ENCODE measurements at regions not wholly inside any gene's neighbourhood (a gene's known extent, or its start where the extent isn't known, plus 50 kb on each side); places are given as distances from the start of the nearest gene placed in this dataset.

DNA sequence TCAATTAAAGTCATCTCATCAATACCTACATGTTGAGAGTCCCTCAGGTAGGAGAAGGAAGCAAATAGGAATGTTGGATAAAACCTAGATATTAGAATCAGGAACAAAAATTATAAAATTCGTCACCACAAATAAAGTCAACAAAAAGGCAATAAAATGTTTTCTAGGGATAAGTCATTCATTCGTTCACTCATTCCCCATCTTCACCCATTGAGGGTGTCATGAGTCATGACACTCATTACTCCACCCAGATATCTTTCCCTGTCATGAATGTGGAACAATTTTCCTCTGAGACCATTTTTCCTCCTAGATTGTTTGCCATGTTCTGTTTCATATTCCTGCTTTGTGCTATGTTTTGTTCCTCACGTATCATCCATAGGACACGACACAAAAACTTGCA is 50.9 kb upstream of the OLIG3 start:
- in situ Hi-C loops (cut with HindIII; ENCODE audit: low pct_unique_long_range_greater_than_20kb, low sequenced_read_pairs) = no loop called here
- H3K27me3 ChIP-seq (ENCODE audit: control insufficient read depth, insufficient read depth, low read length) = peaks cover 2% of the 10 kb centered on the region; the same call in 1 of the 2 replicates
- TF ChIP-seq, protein P1, sequence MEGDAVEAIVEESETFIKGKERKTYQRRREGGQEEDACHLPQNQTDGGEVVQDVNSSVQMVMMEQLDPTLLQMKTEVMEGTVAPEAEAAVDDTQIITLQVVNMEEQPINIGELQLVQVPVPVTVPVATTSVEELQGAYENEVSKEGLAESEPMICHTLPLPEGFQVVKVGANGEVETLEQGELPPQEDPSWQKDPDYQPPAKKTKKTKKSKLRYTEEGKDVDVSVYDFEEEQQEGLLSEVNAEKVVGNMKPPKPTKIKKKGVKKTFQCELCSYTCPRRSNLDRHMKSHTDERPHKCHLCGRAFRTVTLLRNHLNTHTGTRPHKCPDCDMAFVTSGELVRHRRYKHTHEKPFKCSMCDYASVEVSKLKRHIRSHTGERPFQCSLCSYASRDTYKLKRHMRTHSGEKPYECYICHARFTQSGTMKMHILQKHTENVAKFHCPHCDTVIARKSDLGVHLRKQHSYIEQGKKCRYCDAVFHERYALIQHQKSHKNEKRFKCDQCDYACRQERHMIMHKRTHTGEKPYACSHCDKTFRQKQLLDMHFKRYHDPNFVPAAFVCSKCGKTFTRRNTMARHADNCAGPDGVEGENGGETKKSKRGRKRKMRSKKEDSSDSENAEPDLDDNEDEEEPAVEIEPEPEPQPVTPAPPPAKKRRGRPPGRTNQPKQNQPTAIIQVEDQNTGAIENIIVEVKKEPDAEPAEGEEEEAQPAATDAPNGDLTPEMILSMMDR (IDR thresholded peaks at IDR 0.05) = no peak
- TF ChIP-seq TCF7L2 (IDR thresholded peaks at IDR 0.05; ENCODE audit: low read depth, low read length) = no peak
- TF ChIP-seq POLR2AphosphoS5 (IDR thresholded peaks at IDR 0.05; ENCODE audit: low read depth, low read length) = no peak
- no peak for TF ChIP-seq SIN3A (IDR thresholded peaks at IDR 0.05; ENCODE audit: borderline replicate concordance, insufficient read depth, low read depth, low read length)
- TF ChIP-seq, protein P2, sequence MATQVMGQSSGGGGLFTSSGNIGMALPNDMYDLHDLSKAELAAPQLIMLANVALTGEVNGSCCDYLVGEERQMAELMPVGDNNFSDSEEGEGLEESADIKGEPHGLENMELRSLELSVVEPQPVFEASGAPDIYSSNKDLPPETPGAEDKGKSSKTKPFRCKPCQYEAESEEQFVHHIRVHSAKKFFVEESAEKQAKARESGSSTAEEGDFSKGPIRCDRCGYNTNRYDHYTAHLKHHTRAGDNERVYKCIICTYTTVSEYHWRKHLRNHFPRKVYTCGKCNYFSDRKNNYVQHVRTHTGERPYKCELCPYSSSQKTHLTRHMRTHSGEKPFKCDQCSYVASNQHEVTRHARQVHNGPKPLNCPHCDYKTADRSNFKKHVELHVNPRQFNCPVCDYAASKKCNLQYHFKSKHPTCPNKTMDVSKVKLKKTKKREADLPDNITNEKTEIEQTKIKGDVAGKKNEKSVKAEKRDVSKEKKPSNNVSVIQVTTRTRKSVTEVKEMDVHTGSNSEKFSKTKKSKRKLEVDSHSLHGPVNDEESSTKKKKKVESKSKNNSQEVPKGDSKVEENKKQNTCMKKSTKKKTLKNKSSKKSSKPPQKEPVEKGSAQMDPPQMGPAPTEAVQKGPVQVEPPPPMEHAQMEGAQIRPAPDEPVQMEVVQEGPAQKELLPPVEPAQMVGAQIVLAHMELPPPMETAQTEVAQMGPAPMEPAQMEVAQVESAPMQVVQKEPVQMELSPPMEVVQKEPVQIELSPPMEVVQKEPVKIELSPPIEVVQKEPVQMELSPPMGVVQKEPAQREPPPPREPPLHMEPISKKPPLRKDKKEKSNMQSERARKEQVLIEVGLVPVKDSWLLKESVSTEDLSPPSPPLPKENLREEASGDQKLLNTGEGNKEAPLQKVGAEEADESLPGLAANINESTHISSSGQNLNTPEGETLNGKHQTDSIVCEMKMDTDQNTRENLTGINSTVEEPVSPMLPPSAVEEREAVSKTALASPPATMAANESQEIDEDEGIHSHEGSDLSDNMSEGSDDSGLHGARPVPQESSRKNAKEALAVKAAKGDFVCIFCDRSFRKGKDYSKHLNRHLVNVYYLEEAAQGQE (IDR thresholded peaks at IDR 0.05; ENCODE audit: insufficient read depth in 1 of 2, low read depth in 2 of 2, low read length in 1 of 2) = no peak
- no TSS peak for BruUV-seq (replicated peaks)
- no peaks in the 10 kb centered on the region for H3K9me3 ChIP-seq (ENCODE audit: control insufficient read depth, insufficient read depth, low read depth, low read length)
- ATAC-seq = no peak
- H3K36me3 ChIP-seq (ENCODE audit: control insufficient read depth, insufficient read depth, low read length) = no peaks in the 10 kb centered on the region
- no peak overlapping the region for H3K27ac ChIP-seq (ENCODE audit: low read length)
- ChIA-PET POLR2A (no interaction called here), CTCF (no interaction called here)
- H3K4me1 ChIP-seq (ENCODE audit: control insufficient read depth, insufficient read depth, low read length) = no peaks in the 10 kb centered on the region
- no peak overlapping the region for H3K4me3 ChIP-seq (ENCODE audit: low read depth in 2 of 2, low read length in 2 of 2)
- intact Hi-C loops (cut with micrococcal nuclease; ENCODE audit: unreplicated experiment) = no loop called here
- no peak for DNase-seq (ENCODE audit: low read depth, low spot score)

DNA sequence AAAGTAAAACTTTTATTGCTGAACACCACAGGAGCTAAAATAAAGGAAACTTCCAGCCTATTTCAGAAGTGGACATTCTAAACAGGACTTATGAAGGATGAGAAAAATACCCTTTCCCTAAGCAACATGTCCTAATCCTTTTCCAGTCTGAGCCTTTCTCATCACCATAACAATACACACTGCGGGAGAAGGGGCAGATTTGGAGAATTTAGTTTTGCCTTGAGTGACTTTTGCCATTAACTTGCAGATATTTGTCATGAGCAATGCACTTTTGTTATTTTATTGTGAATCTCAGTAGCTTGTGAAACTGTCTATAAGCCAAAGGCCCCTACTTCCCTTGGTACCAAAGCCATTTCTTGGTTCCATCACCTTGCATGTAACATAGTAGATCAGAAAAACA is 53.0 kb upstream of the OLIG3 start:
- BruUV-seq (replicated peaks) = no TSS peak
- intact Hi-C loops (cut with micrococcal nuclease; ENCODE audit: unreplicated experiment) (no loop called here), in situ Hi-C loops (cut with HindIII; ENCODE audit: low pct_unique_long_range_greater_than_20kb, low sequenced_read_pairs) (no loop called here)
- DNase-seq (ENCODE audit: low read depth, low spot score) = no peak
- H3K27ac ChIP-seq (ENCODE audit: low read length) = no peak overlapping the region
- no peaks in the 10 kb centered on the region for H3K9me3 ChIP-seq (ENCODE audit: control insufficient read depth, insufficient read depth, low read depth, low read length)
- ATAC-seq = no peak
- H3K27me3 ChIP-seq (ENCODE audit: control insufficient read depth, insufficient read depth, low read length) = peaks cover 5% of the 10 kb centered on the region; the same call in 1 of the 2 replicates
- no peak overlapping the region for H3K4me3 ChIP-seq (ENCODE audit: low read depth in 2 of 2, low read length in 2 of 2)
- POLR2A ChIA-PET = no interaction called here
- H3K4me1 ChIP-seq (ENCODE audit: control insufficient read depth, insufficient read depth, low read length) = no peaks in the 10 kb centered on the region
- CTCF ChIA-PET = no interaction called here
- no peaks in the 10 kb centered on the region for H3K36me3 ChIP-seq (ENCODE audit: control insufficient read depth, insufficient read depth, low read length)
- TF ChIP-seq SIN3A (IDR thresholded peaks at IDR 0.05; ENCODE audit: borderline replicate concordance, insufficient read depth, low read depth, low read length) = no peak
- no peak for TF ChIP-seq TCF7L2 (IDR thresholded peaks at IDR 0.05; ENCODE audit: low read depth, low read length)
- TF ChIP-seq, protein P2 (IDR thresholded peaks at IDR 0.05; ENCODE audit: insufficient read depth in 1 of 2, low read depth in 2 of 2, low read length in 1 of 2) = no peak
- no peak for TF ChIP-seq POLR2AphosphoS5 (IDR thresholded peaks at IDR 0.05; ENCODE audit: low read depth, low read length)

Data from Panc1 (cell line).